ENCODE measurements at regions not wholly inside any gene's neighbourhood (a gene's known extent, or its start where the extent isn't known, plus 50 kb on each side); places are given as distances from the start of the nearest gene placed in this dataset.

DNA sequence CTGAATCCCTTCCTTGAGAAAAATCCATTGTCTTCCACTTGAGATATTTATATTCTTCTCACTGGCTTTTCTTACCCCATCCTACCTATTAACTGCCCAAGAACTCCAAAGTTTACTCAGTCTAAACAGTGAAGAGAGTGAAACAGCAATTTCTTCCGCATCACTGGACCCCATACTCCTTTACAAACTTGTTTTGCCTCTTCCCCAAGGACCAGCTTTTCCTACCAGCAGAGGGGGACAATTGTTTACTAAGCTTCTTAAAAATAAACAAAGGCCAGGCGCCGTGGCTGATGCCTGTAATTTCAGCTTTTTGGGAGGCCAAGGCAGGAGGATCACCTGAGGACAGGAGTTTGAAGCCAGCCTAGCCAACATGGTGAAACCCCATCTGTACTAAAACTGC is 52.0 kb downstream of the LRATD1 start:
- no peak for DNase-seq

DNA sequence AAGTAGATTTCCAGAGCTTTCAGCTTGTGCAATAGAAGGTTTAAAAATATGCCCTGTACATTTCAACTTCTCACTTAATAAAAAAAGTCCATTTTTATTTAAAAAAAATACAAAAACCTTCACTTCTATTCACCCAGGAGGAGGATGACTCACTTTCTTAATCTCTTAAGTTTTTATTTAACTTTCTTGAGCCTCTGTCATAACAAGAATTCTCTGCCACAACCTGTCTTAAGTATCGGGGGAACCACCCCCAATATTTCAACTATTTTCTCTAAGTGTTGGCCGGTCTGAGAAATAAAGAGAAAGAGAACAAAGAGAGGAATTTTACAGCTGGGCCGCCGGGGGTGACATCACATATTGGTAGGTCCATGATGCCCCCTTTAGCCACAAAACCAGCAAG is 58.4 kb downstream of the LRATD1 start:
- no peak for DNase-seq

DNA sequence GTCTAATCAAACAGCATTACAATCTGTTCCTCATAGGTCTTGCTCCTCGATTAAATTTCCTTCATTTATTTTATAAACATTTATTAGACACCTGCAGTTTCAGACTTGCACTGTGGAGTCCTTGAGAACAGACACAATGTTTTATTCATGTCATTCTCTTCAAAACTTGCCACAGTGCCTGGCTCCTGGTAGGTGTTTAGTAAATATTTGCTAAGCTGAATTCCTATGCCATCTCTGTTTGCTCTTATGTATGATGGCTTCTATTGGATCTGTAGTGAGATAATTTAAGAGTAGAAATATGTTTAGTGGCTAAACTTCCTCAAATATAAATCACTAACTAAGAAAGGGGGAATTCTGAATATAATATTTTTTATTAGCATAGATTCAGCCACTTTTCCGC is 61.4 kb downstream of the LRATD1 start:
- DNase-seq: peak in 1 of 2 experiments; percentile 2

DNA sequence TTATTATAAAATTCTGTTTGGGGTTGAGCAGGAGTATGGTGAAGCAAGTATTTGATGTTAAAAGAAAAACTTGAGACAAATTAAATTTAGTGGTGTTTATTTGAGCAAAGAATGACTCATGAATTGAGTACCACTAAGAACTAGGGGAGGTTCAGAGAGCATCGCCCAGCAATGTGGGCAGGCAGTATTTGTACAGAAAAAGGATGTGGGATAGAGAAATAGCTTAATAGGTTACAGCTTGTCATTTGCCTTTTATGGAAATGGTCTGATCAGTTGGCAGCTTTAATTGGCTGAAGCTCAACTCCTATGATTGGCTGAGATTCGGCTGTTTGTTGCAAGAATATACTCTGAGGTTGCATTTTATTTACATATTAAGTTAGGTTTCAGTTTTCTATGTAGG is 68.2 kb downstream of the LRATD1 start:
- no peak for DNase-seq

DNA sequence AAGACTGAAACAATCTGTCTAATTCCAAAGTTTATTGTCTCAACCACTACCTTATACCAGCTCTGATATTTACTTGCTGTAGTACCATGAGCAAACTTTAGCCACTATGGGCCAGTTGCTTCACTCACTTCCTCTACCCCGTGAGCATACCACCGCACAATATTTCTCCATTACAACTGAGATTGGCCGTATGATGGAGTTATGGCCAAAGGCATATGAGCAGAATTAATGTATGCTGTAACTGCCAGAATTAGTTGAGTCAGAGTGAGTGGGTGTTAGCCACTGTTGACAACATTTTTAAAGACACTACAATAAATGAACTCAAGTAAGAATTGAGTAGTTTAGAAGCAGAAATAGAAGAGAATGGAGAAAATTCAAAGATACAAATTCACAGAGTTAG is 69.7 kb downstream of the LRATD1 start:
- no peak for DNase-seq

DNA sequence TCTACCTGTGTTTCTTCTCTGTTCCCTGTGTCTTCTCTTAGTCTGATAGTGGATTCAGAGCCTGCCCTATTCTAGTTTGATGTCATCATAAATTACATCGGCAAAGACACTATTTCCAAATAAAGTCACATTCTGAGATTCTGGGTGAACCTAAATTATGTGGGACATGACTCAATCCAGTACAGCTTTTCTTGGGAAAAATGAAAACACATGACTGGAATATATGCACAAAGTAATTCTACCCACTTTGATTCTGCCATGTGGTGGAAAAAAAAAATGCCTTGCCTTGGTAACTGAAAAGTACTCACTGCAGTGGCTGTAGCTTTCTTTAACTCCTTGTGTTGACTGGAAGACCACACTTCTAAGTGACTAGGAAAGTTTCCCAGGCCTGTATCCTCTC is 73.7 kb downstream of the LRATD1 start:
- DNase-seq: no peak

DNA sequence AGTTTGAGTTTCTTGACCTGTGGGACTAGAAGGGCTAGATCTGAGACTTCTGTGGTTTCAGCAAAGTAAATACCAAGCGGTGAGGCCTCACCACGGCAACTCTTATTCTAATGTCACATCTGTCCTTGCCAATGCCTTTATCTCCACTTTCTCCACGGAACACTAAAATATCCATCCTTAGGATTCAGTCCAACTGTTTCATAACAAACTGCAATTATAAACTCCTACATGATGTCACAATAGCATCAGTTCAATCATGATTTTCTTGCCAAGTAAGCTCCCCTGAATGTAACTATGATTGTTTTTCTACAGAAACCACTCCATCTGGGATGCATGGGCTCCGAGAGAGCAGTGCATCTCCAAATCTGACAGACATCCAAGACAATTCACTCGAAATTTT is 79.6 kb downstream of the LRATD1 start:
- no peak for DNase-seq

DNA sequence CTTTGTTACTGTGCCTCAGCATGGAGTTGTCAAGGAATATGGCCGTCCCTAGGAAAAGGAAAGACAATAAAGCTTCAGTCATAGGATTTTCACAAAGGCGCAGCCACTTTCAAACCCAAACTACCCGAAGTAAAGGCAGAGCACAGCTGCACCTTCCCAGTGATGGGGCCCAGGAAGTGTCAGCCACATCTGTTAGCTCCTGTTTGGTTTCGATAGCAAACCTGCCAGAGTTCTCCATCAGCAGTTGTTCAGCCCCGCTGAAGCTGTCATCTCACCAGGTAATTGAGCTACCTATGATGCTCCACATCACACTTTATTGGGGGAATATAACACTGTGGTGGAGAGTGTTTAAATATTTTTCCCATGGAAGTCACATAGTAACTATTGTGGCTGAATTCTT is 80.7 kb downstream of the LRATD1 start:
- no peak for DNase-seq

DNA sequence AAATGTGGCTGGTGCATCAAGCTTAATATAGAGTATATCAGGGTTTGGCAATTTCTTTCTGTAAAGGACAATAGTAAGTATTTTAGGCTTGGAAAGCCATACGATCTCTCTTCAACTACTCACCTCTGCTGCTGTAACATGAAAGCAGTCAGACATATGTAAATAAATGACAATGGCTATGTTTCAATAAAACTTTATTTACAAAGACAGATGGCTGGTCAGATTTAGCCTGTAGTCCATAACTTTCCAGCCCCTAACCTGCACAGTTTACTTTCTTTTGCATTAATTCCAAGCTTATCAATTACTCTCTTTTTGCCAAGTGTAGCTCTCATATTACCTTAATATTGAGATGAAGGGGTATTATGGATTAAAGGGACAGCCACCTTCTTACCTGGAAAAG is 83.1 kb downstream of the LRATD1 start:
- DNase-seq: no peak

DNA sequence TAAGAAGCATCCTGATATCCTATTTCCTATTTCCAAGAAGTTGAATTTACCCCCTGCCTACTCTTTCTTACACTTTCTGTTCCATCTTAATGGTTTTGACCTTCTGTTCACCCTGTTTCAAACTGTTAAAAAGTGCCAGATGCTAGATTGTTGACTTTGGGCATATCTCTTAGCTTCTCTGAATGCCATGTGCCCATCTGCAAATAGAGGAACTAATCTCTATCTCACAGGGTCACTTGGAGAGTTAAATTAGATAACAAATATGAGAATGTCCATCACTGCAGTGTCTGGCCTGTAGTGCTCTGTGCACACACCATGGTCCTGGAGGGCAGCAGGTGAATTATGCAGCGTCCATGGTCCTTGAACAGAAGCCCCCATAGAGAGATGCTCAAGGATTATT is 83.8 kb downstream of the LRATD1 start:
- DNase-seq: peak in 1 of 2 experiments; percentile 10

DNA sequence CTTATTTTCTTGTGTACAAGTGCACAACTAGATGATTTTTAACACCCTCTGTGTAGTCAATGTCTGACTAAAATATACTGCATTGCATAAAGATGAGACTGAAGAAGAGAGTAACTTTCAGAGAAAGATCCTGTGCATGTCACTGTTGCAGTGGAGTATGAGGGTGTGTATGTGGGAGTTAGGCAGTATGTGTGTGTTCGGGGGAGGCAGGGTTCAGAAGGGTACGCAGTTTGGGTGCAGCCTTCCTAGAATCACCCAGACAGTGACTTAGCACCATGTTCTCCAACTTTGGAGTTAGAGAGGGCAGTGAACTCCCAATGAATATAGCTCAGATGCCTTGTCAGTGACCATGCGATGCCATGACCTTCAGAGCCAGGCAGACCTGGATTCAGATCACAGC is 84.6 kb downstream of the LRATD1 start:
- no peak for DNase-seq

DNA sequence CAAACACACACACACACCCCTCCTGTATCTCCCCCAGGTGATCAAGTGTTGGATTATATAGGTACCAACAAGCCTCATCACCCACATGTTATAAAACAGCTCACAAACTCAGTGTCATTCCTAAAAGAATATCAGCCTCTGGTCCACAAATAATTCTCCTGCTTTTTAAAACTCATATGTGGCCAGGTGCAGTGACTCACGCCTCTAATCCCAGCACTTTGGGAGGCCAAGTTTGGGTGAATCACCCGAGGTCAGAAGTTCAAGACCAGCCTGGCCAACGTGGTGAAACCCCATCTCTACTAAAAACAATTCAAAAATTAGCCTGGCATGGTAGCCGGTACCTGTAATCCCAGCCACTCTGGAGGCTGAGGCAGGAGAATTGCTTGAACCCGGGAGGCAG is 87.8 kb downstream of the LRATD1 start:
- DNase-seq: no peak

DNA sequence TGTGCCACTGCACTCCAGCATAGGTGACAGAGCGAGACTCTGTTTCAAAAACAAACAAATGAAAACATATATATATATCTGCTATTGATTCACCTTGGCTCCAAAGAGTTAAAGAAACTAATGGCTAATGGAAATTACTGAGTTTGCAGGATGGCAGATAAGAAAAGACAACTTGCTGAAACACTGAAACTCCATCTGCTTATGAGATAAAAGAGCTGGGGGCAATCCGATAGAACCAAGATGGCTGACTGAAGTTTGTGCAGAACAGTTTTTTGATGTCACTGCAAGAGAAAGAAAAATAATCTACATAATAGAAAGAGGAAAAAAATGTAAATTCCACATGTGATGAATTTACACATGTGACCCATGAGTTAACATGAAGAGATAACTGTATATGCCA is 88.2 kb downstream of the LRATD1 start:
- DNase-seq: no peak

DNA sequence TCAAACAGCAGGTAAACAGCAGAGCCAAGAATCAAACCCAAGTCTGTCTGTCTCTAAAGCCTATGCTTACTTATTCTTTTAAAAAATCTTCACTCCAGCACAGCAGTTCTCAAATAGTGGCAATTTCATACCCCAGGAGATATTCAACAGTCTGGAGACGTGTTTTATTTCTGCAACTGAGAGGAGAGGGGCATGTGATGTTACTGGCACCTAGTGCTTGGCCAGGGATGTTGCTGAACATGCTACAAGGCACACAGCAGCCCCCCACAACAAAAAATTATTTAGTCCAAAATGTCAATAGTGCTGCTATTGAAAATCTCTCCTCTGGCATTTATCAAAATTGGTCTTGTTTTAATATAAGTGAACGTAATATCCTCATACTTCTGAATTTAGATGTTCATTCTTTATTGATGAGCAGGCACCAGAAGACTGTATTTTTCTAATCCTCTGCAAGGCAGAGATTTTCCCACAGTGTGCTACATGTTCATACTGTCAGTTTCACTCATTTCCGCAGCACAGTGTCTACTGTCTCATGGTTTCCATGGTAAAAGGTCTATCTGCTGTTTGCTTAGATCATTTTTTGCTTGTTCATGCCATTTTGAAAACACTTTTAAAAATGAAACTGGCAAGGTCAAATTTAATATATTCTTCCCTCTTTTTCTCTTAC is 90.5 kb downstream of the LRATD1 start:
- DNase-seq: no peak

DNA sequence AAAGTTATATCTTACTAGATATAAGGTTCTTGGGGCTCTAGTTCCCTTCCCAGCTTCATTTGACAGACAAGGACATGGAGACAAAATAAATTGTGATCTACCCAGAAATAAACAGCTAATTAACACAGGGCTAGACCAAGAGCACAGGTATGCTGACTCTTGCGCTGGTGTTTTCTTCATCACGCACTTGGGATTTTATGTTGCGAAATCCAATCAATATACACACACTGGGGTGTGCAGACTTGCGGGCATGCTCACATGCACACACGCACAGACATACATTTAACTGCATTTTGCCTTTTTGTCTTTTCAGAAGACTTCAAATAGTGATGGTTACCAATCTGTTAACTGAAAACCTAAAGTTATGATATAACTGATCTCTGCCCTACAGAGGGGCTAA is 91.2 kb downstream of the LRATD1 start:
- no peak for DNase-seq

DNA sequence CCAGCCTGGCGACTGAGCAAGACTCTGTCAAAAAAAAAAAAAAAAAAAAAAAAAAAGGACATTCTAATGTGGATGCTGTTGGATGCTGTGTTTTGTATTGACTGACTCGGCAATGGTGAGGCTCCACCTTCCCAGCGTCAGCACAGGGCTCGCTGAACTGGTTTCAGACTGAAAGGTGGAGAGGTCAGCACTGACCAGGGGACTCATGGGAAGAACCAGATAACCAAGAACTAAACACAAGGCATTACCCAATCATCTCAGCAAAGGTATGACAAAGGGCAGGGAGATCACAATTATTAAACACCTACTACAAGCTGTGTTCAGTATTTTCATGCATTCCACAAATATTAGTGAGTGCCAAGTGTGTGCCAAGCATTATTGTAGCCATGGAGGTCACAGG is 103.2 kb downstream of the LRATD1 start:
- no peak for DNase-seq

DNA sequence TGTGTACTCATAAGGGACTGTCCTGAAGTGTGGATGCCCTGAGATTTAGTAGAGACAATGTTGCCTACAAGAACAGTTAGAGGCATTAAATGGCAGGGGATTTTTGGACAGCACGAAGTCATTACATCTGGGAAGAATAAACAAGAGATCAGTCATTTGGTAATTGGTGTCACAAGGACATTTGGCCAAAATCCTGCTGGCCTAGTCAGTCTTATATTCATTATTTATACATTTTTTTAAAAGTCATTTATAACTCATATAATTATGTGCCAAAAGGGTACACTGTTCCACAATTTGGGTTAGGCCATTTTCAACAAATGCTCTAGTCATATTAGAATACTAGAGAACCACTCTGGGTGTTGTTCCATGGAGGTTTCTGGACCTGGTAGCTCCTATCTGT is 104.7 kb downstream of the LRATD1 start:
- no peak for DNase-seq

DNA sequence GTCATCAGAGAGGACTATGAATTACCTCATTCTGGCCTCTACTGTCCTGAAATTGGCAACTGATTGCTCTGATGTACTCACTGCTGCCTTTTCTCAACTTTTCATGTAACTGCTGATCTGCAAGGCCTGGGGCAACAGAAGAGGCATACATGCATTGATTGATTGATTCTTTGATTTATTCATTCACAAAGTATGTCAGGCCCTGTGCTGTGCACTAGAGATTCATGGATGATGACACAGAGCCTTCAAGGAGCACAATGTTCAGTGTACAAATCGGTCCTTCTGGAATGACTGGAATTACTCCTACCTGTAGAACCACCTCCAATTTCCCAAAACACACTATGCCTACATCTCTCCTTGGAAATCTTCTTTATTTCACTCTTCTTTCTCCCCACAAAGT is 111.3 kb downstream of the LRATD1 start:
- DNase-seq: no peak

DNA sequence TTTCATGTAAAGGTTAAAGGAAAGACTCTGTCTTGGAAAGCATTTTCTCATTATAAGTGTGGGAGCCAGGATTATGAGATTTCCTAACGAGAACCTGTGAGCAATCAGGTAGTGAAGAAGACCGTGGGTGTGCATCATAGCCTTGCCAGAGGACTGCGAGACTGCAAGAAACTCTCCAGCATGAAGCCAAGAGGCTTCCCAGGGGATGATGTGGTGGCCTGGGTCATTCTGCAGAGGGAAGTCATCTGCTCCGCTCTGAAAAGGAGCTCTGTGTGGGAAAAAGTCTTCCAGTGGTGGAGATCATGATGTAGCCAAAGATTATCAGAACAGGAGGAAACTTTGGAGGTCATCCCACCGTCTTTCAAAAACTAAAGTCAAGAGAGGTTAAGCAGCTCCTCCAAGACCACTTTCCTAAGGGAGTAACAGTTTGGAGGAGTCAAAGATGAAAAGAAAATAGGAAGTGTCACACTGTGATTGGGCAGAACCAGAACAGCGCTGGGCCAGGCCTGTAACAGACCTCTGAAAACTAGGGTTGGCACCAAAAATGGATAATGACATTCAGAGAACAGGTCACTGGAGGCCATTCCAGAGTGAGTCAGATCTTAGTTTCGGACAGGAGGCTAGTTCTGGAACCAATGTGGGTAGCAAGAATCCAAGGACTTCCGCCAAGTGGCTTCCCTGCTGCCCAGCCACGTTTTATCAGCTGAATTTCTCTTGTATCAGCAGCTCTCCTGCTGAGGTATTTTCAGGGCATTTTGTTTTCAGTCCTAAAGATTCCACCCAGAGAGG is 113.0 kb downstream of the LRATD1 start:
- no peak for DNase-seq

DNA sequence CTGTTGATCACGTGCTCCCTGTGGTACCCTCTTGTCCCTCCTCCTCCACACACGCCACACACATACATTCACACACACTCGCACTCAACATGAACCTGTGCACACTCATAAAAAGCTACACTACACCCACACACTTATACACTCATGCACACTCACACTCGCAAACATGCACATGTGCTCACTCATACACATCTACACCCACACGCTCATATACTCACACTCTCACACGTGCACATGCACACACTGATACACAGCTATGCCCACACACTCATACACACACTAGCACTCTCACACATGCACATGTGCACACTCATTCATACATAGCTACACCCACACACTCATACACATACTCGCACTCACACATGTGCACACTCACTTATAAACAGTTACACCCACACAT is 113.6 kb downstream of the LRATD1 start:
- DNase-seq: no peak

DNA sequence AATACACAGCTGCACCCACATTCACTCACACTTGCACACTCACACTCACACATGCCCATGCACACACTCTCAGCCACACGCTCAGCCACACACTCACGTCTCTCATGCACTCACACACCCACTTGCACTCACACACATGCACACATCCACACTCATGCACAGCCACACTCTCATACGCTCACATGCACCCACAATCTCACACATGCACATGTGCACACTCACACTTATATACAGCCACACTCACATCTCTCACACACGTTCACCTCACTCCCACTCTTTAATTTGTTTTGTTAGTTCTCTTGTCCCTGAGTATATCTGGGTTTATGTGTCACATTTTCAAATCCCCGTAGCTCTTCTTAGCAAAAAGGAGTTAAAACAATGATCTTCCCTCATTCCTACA is 114.9 kb downstream of the LRATD1 start:
- no peak for DNase-seq

DNA sequence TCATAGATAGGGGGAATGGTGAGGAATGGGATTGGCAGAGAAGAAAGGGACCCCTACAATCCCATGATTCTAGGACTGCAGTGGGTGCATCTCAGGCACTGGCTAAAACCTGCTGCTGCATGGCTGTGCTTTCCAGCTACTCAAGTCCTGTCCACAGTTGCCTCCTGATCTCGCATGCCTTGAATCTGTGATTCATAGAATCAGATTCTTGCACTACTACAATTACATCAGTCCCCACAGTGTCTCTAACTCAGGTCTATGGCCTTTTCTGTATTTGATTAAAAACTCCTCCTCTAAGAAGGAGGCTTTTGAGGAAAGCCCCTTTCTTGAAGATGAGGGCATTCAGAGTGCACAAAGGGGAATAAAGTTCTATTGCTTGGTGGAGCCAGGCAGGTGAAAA is 117.4 kb downstream of the LRATD1 start:
- no peak for DNase-seq

DNA sequence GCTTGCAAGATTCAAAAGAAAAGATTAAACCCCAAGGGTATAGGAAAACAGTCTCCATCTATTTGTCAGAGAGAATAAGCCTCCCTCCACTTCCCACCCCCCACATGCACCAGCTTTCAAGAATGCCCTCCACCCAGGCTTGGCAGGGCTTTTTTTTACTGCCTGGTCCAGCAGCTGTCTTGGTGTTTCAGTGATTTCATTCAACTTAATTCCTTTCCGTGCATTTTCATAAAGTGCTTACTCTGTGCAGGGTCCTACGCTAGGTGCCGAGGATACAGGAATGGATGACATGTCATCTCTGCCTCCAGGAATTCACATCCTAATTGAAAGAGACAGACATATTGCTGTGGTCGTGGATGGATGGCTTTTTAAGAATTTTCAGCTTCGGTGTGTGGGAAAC is 117.9 kb downstream of the LRATD1 start:
- DNase-seq: no peak

DNA sequence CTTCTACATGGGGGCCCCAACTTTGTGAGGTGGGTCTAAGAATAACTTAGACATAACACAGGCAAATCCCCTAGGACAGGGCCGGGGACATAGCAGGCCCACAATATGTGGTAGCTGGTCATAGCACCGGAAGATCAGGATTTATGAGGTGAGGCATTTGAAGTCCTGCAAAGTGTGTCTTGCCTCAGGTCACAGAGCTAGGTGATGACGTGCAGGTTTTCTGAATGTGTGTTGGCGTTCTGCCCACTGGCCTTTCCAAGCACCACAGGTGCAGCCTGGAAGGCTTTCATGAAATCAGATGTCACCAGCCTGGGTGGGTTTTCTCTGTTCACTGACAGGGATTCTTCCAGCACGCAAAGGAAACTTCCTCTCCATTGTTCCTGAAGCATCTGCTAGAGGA is 119.1 kb downstream of the LRATD1 start:
- DNase-seq: peak; percentile 81 to 83

DNA sequence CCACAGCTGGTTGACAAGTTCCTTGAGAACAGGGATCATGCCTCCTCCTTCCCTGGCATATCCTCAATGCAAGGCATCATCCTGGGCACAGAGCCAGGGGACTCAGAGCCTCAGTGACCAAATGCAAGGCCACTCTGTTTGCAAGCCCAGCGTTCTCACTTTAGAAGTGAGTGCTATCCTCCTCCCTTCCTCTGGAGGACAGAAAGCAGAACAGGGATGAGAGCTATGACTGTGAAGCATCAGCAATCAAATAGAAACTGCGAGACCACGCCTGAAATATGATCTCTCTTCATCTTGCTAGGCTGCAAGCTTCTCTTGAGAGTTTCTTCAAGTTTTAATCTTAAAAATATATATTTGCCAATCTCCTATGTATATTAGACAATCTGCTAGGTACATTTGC is 119.8 kb downstream of the LRATD1 start:
- DNase-seq: peak; percentile 74 to 86

All from SHP77 (cell line).